ENCODE measurements at regions not wholly inside any gene's neighbourhood (a gene's known extent, or its start where the extent isn't known, plus 50 kb on each side); places are given as distances from the start of the nearest gene placed in this dataset.

DNA sequence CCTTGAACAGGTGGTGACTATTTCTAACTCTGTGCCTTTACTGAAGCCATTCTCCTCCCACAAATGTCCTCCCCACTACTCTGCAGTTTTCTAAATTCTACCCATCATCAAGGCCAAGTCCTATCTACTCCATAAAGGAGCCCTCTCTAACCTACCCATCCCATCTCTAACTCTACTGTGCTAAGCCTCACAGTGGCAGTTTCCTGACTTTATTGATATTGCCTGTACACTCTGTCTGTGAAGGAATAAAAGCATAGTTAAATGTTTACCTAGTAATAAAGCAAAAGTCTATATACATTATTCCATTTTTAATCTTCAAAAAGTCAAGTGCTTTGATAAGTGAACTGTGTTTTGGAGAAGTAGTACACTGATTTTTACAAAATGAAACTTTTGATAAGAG lies 178.4 kb upstream of the HMCN1 start:
- Histone ChIP-seq H2BK120ac (ENCODE audit: low read depth, low read length) (no peak overlapping the region), H3K79me1 (ENCODE audit: low read depth in 1 of 2, low read length in 2 of 2) (no peaks in the 10 kb centered on the region), H3K9me3 (ENCODE audit: control insufficient read depth, insufficient read depth, low read length) (no peaks in the 10 kb centered on the region), H2AK5ac (ENCODE audit: low read depth, low read length) (no peak overlapping the region), H3K36me3 (ENCODE audit: control insufficient read depth, insufficient read depth, low read length) (no peaks in the 10 kb centered on the region), H2AFZ (replicated peaks; ENCODE audit: low read length, poor library complexity) (no peak overlapping the region), H3K27me3 (ENCODE audit: control insufficient read depth, insufficient read depth, low read length) (no peaks in the 10 kb centered on the region), H3K18ac (ENCODE audit: low read depth, low read length) (no peak overlapping the region), H4K8ac (ENCODE audit: low read depth in 2 of 2, low read length in 2 of 2) (no peak overlapping the region), H3K4me3 (ENCODE audit: insufficient read depth, low read depth, low read length) (no peak overlapping the region), H3K9ac (ENCODE audit: low read depth, low read length) (no peak overlapping the region), H4K20me1 (ENCODE audit: insufficient read depth, low read length) (no peaks in the 10 kb centered on the region), H4K5ac (ENCODE audit: low read depth, low read length) (no peak overlapping the region), H3K4me1 (ENCODE audit: control insufficient read depth, insufficient read depth, low read length) (0 out of 2 replicates have a peak, but pooled peaks cover 2% of the 10 kb centered on the region), H3K27ac (ENCODE audit: insufficient read depth, low read length) (no peak overlapping the region), H2BK20ac (ENCODE audit: low read depth, low read length) (no peak overlapping the region), H4K91ac (ENCODE audit: insufficient read depth, low read depth, low read length) (no peak overlapping the region), H3K4ac (ENCODE audit: low read depth, low read length) (no peak overlapping the region), H2AK9ac (replicated peaks; ENCODE audit: low read depth, low read length, poor library complexity) (no peak overlapping the region), H2BK5ac (ENCODE audit: low read depth, low read length, poor library complexity, severe bottlenecking) (no peak overlapping the region), H2BK15ac (ENCODE audit: low read depth, low read length) (no peak overlapping the region), H3K23ac (ENCODE audit: low read depth, low read length) (no peak overlapping the region), H3K4me2 (ENCODE audit: low read depth, low read length) (no peak overlapping the region), H3K14ac (replicated peaks; ENCODE audit: low read depth, low read length) (no peak overlapping the region), H3K9me1 (ENCODE audit: insufficient read depth, low read length) (no peaks in the 10 kb centered on the region), H3K56ac (ENCODE audit: extremely low read depth, insufficient read depth, low read length) (no peak overlapping the region)
- TF ChIP-seq POLR2A (IDR thresholded peaks at IDR 0.05; ENCODE audit: low read depth, low read length) (no peak), ELK1 (IDR thresholded peaks at IDR 0.05; ENCODE audit: borderline replicate concordance, low read depth, low read length) (no peak), RAD21 (IDR thresholded peaks at IDR 0.05; ENCODE audit: low read length) (no peak), MXI1 (IDR thresholded peaks at IDR 0.05; ENCODE audit: borderline replicate concordance, low read depth, low read length) (no peak), RCOR1 (IDR thresholded peaks at IDR 0.05; ENCODE audit: insufficient replicate concordance, low read length) (no peak), MAFK (IDR thresholded peaks at IDR 0.05; ENCODE audit: low read depth, low read length) (no peak), CHD1 (IDR thresholded peaks at IDR 0.05; ENCODE audit: low read depth, low read length) (no peak), RFX5 (IDR thresholded peaks at IDR 0.05; ENCODE audit: low read depth, low read length) (no peak)
- TF ChIP-seq, protein P1, sequence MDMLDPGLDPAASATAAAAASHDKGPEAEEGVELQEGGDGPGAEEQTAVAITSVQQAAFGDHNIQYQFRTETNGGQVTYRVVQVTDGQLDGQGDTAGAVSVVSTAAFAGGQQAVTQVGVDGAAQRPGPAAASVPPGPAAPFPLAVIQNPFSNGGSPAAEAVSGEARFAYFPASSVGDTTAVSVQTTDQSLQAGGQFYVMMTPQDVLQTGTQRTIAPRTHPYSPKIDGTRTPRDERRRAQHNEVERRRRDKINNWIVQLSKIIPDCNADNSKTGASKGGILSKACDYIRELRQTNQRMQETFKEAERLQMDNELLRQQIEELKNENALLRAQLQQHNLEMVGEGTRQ (IDR thresholded peaks at IDR 0.05; ENCODE audit: low read depth, low read length) = no peak
- TF ChIP-seq, protein P2, sequence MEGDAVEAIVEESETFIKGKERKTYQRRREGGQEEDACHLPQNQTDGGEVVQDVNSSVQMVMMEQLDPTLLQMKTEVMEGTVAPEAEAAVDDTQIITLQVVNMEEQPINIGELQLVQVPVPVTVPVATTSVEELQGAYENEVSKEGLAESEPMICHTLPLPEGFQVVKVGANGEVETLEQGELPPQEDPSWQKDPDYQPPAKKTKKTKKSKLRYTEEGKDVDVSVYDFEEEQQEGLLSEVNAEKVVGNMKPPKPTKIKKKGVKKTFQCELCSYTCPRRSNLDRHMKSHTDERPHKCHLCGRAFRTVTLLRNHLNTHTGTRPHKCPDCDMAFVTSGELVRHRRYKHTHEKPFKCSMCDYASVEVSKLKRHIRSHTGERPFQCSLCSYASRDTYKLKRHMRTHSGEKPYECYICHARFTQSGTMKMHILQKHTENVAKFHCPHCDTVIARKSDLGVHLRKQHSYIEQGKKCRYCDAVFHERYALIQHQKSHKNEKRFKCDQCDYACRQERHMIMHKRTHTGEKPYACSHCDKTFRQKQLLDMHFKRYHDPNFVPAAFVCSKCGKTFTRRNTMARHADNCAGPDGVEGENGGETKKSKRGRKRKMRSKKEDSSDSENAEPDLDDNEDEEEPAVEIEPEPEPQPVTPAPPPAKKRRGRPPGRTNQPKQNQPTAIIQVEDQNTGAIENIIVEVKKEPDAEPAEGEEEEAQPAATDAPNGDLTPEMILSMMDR (conservative IDR thresholded peaks at IDR 0.05; ENCODE audit: low read depth, low read length) = no peak
- dilution Hi-C loops (cut with HindIII; ENCODE audit: low sequenced_read_pairs, unreplicated experiment) = no loop called here
- ATAC-seq (ENCODE audit: low read depth) = no peak
- ChIA-PET POLR2A (ENCODE audit: unreplicated experiment) (no interaction called here), CTCF (no interaction called here)
- DNase-seq = no peak
- intact Hi-C loops (cut with micrococcal nuclease) = loop anchor here (5.0 kb wide), 1 partner anchor 238 kb away; the partner anchor contains the start of gene IVNS1ABP
- no TSS peak for BruUV-seq (replicated peaks)
- in situ Hi-C loops (cut with MboI; ENCODE audit: low sequenced_read_pairs) = no loop called here

Measured in IMR-90 (cell line).